ENCODE measurements at regions not wholly inside any gene's neighbourhood (a gene's known extent, or its start where the extent isn't known, plus 50 kb on each side); places are given as distances from the start of the nearest gene placed in this dataset.
A peak's percentile ranks its signal among the peaks of the same experiment; 100 is the strongest.

DNA sequence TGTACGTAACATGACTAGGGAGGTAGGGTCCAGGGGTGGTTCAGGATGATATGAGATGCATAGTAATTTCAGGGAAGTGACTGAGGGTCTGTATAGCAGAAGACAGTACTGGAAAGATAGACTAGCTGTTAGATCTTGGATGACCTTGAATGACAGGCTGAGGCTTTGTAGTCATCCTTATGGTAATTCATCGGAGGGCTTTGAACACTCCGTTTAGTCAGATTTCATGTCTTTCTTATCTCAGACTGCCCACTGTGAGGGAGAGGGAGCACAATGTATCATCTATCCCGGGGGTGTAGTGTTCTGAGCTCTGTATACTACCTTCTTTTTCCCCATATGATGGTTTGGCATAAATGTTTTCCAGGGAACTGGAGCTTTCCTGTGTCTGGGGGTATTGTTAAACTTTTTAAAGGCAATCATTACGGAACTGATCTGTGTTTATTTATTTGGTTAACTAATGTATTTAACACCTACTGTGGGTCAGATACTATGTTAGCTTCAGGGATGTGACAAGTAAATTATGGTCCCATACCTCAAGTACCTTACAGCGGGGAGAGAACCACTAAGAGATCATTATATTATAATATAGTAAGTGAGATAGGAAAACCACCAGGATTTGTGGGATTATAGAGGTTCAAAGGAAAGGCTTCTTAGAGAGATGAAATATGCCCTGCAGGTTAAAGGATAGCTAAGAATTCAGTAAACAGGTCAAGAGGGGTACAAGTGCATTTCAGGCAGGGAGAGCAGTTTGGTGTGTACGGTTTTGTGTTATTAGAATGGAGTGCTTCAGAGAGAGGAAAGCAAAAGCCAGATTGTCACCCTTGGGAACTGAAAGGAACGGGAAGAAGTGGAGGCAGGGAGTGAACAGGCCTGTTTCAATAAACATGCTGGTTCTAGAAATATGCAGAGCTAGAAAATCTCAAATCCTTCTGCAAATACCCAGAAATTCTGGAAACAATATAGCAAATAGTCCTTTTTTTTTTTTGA is 164.8 kb upstream of the KL start:
- intact Hi-C loops (cut with DNase I), result no loop called here
- Histone ChIP-seq H3K36me3 (no peaks in the 10 kb centered on the region), H3K9me3 (no peaks in the 10 kb centered on the region), H3K27me3 (no peaks in the 10 kb centered on the region), H3K4me3 (no peak overlapping the region), H3K4me1 (peaks cover 35% of the 10 kb centered on the region), H3K27ac (peak overlapping the region; percentile 47)
- TF ChIP-seq POLR2AphosphoS5 (IDR thresholded peaks at IDR 0.05; ENCODE audit: insufficient read depth in 1 of 2, low read depth in 1 of 2), result no peak
- no peak for TF ChIP-seq POLR2A (IDR thresholded peaks at IDR 0.05)
- no peak for TF ChIP-seq CTCF (IDR thresholded peaks at IDR 0.05)
- peak in 1 of 2 donors; percentile 37 for DNase-seq (ENCODE audit: extremely low spot score in 2 of 2)

- H3K36me3 ChIP-seq, result no peaks in the 10 kb centered on the region
- no peaks in the 10 kb centered on the region for H3K27me3 ChIP-seq
- intact Hi-C loops (cut with DNase I), result no loop called here
- no peak overlapping the region for H3K4me3 ChIP-seq
- peak overlapping the region; percentile 17 for H3K27ac ChIP-seq
- peaks cover 35% of the 10 kb centered on the region for H3K4me1 ChIP-seq
- TF ChIP-seq POLR2AphosphoS5 (IDR thresholded peaks at IDR 0.05; ENCODE audit: insufficient read depth in 1 of 2, low read depth in 1 of 2) (no peak), POLR2A (IDR thresholded peaks at IDR 0.05) (no peak), CTCF (IDR thresholded peaks at IDR 0.05) (no peak)
- H3K9me3 ChIP-seq, result no peaks in the 10 kb centered on the region
- DNase-seq (ENCODE audit: extremely low spot score in 2 of 2), result peak in 1 of 2 donors; percentile 75
Observed at GRCh38 chr13:32852526-32852925, 163.7 kb upstream of the KL start.

- DNase-seq (ENCODE audit: extremely low spot score in 2 of 2), result peak; percentile 25 to 56
- Histone ChIP-seq H3K27ac (no peak overlapping the region), H3K27me3 (no peaks in the 10 kb centered on the region), H3K9me3 (no peaks in the 10 kb centered on the region), H3K36me3 (no peaks in the 10 kb centered on the region), H3K4me1 (peaks cover 2% of the 10 kb centered on the region), H3K4me3 (no peak overlapping the region)
- intact Hi-C loops (cut with DNase I), result no loop called here
- TF ChIP-seq POLR2A (IDR thresholded peaks at IDR 0.05) (no peak), POLR2AphosphoS5 (IDR thresholded peaks at IDR 0.05; ENCODE audit: insufficient read depth in 1 of 2, low read depth in 1 of 2) (no peak), CTCF (IDR thresholded peaks at IDR 0.05) (no peak)
Observed at GRCh38 chr13:32857077-32857476, 159.1 kb upstream of the KL start.

- Histone ChIP-seq H3K27ac (no peak overlapping the region), H3K36me3 (no peaks in the 10 kb centered on the region), H3K4me3 (no peak overlapping the region), H3K27me3 (no peaks in the 10 kb centered on the region), H3K9me3 (no peaks in the 10 kb centered on the region), H3K4me1 (no peaks in the 10 kb centered on the region)
- intact Hi-C loops (cut with DNase I), result no loop called here
- peak; percentile 64 to 82 for DNase-seq (ENCODE audit: extremely low spot score in 2 of 2)
- TF ChIP-seq POLR2AphosphoS5 (IDR thresholded peaks at IDR 0.05; ENCODE audit: insufficient read depth in 1 of 2, low read depth in 1 of 2) (no peak), POLR2A (IDR thresholded peaks at IDR 0.05) (no peak), CTCF (IDR thresholded peaks at IDR 0.05) (no peak)
Observed at GRCh38 chr13:32857689-32858088, 158.5 kb upstream of the KL start.
